ENCODE measurements at regions not wholly inside any gene's neighbourhood (a gene's known extent, or its start where the extent isn't known, plus 50 kb on each side); places are given as distances from the start of the nearest gene placed in this dataset.

GRCh38 chr5:144566747-144567420, 396.2 kb downstream of the KCTD16 start:
- TF ChIP-seq CTCF (IDR thresholded peaks at IDR 0.05), result no peak
- TF ChIP-seq POLR2AphosphoS5 (IDR thresholded peaks at IDR 0.05; ENCODE audit: insufficient read depth in 1 of 2, low read depth in 1 of 2), result no peak
- TF ChIP-seq POLR2A (IDR thresholded peaks at IDR 0.05), result no peak

Data from vagina (tissue), 2 donors.